ENCODE measurements at regions not wholly inside any gene's neighbourhood (a gene's known extent, or its start where the extent isn't known, plus 50 kb on each side); places are given as distances from the start of the nearest gene placed in this dataset.
"Not testable (repeated sequence)": the region's sequence is repeated elsewhere in the genome, so short reads cannot be mapped to it uniquely, and the experiment has no call there.

DNA sequence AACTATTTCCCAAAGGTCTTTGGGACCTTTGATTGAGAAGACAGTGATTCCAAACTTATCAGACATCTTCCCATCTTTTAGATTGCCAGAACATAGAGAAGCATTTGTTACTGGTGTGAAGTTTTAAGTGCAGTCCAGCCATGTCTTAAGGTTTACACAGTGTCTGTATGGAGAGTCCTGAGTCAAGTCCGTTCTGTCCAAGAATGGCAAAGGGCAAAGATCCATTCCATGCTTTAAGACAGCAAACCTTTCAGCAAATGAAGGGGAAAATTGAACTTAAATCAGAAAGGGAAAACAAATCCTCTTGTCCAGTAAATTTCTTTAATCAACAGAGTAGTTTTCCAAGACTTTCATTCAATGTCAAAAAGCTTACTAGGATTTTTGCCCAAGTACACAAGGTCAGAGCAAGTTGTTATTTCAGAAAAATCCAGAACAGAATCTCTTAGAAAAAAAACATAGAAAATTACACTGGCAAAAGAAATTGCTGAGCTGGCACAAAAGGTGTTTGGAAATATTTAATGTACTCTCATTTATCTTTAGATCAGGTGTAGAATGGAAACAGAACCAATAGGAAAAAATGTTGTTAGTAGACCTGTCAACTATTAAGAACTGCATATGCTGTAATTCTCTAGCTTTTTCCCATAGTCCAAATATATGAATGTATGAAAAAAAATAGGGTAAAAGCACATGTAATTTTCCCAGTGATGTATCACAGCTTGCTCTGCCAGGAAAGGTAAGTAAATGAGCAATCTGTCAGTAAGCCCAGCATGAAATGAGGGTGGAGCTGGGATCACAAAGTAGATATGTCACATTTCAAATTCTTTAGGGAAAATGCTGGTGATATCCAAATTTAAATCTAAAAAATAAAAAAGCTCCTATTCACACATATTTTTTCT lies 1099.9 kb downstream of the TUSC7 start:
- DNase-seq, result no peak

GRCh38 chr3:117811786-117812185 lies 1102.2 kb downstream of the TUSC7 start:
- no peak for DNase-seq

DNA sequence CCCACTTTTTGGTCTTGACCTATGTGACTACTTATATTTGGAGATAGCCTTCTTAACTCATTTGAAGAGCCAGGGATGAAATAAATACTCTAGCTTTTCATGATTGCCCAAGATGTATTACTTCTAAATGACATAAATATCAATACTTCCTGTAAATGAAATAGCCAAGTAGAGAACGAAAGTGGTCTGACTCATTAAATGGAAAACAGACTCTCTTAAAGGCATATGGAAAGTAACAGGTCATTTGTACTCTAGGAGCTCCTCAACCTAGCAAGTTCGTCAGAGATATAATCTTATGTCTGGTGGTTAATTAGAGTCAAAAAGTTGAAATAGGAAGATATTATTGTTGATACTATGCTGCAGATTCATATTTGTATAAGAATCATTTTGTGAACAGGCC lies 1105.4 kb downstream of the TUSC7 start:
- no peak for DNase-seq

GRCh38 chr3:117817103-117817502 lies 1107.5 kb downstream of the TUSC7 start:
- DNase-seq, result no peak

GRCh38 chr3:117818592-117818991 lies 1109.0 kb downstream of the TUSC7 start:
- no peak for DNase-seq

DNA sequence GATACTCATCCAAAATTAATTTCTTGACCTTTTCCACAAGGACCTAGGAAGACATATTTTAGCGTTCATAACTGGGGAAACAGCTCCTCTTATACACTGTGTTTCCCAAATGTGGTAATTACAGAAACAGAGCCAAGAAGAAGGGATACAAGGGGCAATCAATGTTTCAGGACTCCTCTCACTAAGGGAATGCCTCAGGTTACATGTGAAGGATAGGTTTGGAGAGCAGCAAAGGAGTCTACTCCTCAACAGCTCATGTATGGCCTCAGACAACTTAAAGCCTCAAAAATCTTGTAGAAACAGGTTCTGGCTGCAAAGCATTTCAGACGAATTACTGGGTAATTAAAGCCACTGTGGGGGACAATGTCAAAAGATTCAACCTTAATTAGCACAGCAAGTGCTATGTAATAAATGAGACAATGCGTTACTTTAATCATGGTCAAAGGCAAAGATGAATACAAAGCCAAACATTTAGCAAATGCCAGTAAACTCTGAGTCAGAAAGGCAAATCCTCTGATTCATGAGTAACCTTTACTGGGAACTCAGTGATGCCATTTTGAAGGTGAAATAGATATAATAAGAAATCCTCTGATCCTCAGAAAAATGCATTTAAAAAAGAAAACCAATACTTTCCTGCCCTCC lies 1111.2 kb downstream of the TUSC7 start:
- no peak for DNase-seq

- DNase-seq, result no peak
These were observed 1112.8 kb downstream of the TUSC7 start for GRCh38 chr3:117822416-117822815.

DNA sequence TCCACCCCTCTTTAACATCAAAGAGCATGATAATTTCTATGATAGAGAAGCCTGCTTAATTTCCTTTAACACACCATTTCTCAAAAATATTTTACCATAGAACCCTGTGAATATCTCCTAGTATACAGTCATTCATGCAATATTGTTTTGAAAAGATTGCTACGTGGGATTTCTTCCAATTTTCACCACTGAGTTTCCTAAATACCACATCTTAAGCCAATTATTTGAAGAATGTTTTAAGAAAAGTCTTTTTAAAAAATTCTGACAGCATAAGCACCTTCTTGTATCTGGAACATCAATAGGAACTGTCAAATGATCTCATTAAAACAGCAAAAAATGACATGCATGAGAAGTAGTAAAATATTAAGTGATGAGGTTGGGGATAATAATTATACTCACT lies 1126.7 kb downstream of the TUSC7 start:
- DNase-seq, result no peak

- DNase-seq, result no peak
These were observed 1127.8 kb downstream of the TUSC7 start for GRCh38 chr3:117837391-117837790.

- peak; percentile 78 for DNase-seq
These were observed 1132.5 kb downstream of the TUSC7 start for GRCh38 chr3:117842086-117842485.

DNA sequence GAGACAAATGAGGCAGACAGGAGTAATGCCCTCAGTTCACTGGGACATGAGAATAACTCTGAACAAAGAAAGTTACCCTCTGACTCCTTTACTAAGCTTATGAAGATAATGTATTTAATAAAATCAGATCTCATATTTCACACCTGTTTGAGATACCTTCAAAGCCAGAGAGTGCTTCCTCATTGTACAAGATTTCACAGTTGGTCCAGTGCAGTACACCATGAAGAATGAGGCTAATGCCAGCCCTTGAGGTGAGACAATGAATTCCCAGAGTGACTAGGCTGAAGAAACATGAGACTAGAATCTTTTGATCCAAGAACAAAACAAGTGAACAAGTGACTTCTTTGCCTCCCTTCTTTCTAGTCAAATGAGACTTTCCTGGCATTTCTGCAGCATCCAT lies 1133.8 kb downstream of the TUSC7 start:
- DNase-seq, result no peak

DNA sequence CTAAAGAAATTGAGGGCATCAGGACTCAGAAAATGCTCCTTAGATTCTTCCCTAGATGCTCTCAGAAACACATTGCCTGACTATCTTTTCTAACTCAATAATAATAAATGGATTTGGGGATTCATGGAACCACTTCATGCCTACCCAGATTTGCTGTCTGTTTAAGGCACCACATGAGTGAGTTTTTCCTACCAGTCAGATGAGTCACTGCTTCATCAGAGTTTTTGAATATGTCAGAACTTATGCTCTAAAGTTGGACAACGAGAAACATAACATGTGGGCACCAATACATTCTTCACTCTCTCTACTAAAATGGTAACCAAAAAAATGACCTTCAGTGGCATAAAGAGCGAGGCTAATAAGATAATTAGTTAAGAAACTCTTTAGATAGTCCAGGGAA lies 1135.1 kb downstream of the TUSC7 start:
- no peak for DNase-seq

DNA sequence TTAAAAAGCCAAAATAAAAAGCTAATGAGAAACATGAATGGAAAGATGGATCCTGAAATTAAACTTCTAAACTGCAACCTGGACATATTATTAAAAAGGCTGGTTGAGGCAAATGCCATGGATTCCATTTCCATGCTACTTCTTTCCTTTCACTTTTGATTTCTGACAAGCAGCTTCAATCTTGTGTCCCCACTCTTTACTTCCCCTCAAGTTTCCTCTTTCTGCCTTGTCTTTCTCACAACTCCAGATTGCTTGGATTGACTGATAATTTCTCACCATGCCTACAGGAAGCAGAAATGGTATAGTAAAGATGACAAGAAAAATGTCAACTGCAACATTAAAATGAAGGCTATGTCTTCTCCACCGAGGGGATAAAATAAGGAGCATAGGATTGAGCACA lies 1136.7 kb downstream of the TUSC7 start:
- DNase-seq, result no peak

DNA sequence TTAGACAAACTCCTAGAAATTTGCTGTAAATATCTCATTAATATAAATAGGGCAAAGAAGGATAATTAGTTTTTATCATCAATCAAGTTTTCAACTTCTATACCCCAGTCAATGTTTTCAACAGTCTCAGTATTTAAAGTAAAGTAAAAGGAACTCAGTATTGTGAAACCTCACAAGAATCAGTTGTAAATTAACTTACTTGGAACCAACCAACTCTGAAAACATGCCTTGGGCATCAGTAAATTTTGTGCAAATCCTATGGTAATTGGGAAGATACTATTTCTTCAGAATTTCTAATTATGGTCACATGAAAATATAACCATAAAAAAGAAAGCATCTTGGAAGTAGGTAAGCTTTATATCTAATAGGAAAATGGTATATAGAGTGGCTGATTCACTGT lies 1139.0 kb downstream of the TUSC7 start:
- no peak for DNase-seq

GRCh38 chr3:117853923-117854668 lies 1144.5 kb downstream of the TUSC7 start:
- DNase-seq, result peak; percentile 72

GRCh38 chr3:117856354-117856753 lies 1146.8 kb downstream of the TUSC7 start:
- DNase-seq, result no peak

DNA sequence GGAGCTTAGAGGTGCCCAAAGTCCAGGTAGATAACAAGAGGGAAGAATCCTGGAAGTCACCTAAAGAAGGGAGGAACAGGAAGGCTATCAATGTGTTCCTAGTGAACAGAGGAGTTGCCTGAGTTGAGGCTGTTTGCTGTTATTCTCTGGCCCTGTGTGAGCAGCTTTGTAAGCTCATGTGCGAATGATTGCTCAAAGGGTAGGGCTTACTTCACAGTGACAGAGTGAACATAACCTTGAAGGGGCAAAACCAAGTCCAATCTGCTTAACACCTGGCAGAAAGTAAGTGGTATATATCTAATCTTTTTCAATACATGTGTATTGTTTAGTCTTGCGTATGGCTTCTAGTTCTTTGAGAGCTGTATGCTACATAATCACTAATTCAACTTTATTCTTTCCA lies 1153.6 kb downstream of the TUSC7 start:
- DNase-seq, result no peak

DNA sequence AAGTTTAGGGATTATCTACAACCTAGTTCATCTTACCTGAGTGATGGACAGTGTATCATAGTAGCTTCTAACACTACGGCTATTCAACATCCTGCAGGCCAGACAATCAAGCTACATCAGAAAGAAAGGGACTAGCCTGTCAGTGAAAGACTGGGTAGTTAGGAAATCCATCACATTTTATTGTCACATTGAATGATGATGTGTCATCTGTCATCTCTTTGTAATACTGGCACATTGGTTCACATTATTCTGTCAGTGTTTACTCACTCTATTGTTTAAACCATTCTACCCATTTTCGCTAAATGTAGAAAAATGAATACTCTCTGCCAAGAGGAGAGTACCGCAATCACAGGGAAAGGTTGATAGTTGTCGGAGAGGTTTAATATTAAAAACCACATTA lies 1155.8 kb downstream of the TUSC7 start:
- no peak for DNase-seq

DNA sequence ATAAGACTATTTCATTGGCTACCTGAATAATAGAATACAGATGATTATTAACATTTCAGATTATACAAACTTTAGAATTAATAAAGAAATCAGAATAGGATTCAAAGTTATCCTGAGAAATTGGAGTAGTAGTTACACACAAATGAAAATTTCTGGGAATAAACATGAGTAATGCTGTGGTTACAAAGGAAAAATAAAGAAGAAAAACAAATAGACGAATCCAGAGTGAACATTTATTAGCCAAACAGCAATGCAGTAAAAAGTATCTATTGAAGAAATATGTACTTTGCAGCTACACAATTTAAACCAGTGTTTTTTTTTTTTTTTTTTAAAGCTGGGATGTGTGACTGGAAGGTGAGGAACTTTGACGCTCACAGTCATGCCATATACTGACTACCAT lies 1159.2 kb downstream of the TUSC7 start:
- no peak for DNase-seq

DNA sequence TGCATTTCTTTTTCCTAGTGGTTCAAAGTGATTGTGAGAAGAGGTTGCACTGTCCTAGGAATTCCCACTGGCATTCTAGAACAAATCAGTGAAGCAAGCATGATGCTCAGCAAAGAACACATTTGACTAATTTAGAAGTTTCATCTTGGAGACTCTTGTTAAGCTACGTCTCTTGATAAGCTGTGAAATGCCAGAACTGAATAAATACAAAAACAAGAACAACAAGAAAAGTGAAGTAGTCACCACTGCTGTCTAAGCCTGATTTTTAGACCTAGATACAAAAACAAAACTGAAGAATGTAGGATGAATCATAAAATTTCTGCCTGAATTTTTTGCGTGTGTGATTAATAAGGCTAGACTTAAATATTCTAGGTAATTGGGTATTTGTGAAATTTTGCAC lies 1162.4 kb downstream of the TUSC7 start:
- no peak for DNase-seq

GRCh38 chr3:117872594-117873248 lies 1161.9 kb downstream of the IGSF11 start:
- DNase-seq, result not testable (repeated sequence)

DNA sequence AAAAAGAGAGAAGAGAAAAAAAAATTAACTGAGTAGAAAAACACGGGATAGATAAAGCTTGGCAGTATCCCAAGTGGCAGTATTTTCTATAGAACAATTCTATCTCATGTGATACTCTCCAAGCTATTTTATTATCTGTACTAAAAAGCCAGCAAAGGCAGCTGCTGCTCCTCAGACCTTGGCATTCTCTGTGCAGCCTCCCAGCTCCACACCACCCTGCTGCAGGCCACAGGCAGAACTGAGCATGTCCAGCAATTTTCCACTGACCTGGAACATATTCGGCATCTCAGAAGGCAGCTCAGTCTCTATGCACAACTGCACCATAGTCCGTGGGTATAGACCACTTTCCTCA lies 1161.4 kb downstream of the IGSF11 start:
- DNase-seq, result peak; percentile 76

GRCh38 chr3:117874028-117874690 lies 1160.5 kb downstream of the IGSF11 start:
- DNase-seq, result no peak

All from SHP77 treated with DMSO at 0.1 percent for 48 hours (cell line).